DND-41 (cell line): ENCODE measurements at regions not wholly inside any gene's neighbourhood (a gene's known extent, or its start where the extent isn't known, plus 50 kb on each side); places are given as distances from the start of the nearest gene placed in this dataset.

Experiments
- ATAC-seq: fragments of 200-7000 bp; cut with Tn5 transposase; 3 replicates; pipeline ENCODE4 v1.9.1; 2021; ENCODE audit warnings: low read depth; ENCODE audit not compliant: insufficient read depth
- DNase-seq: peaks from one replicate; pipeline ENCODE4 v3.0.0-alpha.2; 2020
- H2AFZ ChIP-seq: 2 replicates; pipeline ENCODE4 v1.6.0; 2012; ENCODE audit warnings: low read depth, low read length
- H3K27ac ChIP-seq: 2 replicates; pipeline ENCODE4 v1.5.1; 2012; ENCODE audit warnings: low read length, inconsistent platforms
- H3K27me3 ChIP-seq: fragments of 200-600 bp; sonication (generic); 2 replicates; pipeline ENCODE4 v1.6.0; 2012; ENCODE audit warnings: low read length, mild to moderate bottlenecking, inconsistent platforms; ENCODE audit not compliant: insufficient read depth, poor library complexity
- H3K36me3 ChIP-seq: 2 replicates; pipeline ENCODE4 v1.5.1; 2012; ENCODE audit warnings: low read length, inconsistent platforms; ENCODE audit not compliant: insufficient read depth
- H3K4me1 ChIP-seq: 2 replicates; pipeline ENCODE4 v1.5.1; 2012; ENCODE audit warnings: mild to moderate bottlenecking, low read length; ENCODE audit not compliant: insufficient read depth
- H3K4me2 ChIP-seq: 2 replicates; pipeline ENCODE4 v1.6.0; 2012; ENCODE audit warnings: mild to moderate bottlenecking, moderate library complexity, low read length, inconsistent platforms; ENCODE audit not compliant: insufficient read depth
- H3K4me3 ChIP-seq, 2 experiments: fragments of 200-600 bp in 1 of 2; shearing (Covaris generic) in 1 of 2; 2 replicates each; pipeline ENCODE4 v1.5.1; 2012 to 2016; ENCODE audit warnings: inconsistent platforms in 2 of 2, low read length in 2 of 2, mild to moderate bottlenecking in 2 of 2, low read depth in 1 of 2, moderate library complexity in 1 of 2
- H3K79me2 ChIP-seq: 2 replicates; pipeline ENCODE4 v1.6.0; 2012; ENCODE audit warnings: low read length, inconsistent platforms; ENCODE audit not compliant: insufficient read depth
- H3K9ac ChIP-seq: 2 replicates; pipeline ENCODE4 v1.6.0; 2012; ENCODE audit warnings: low read depth, mild to moderate bottlenecking, inconsistent platforms, low read length, moderate library complexity
- H3K9me3 ChIP-seq: 2 replicates; pipeline ENCODE4 v1.5.1; 2012; ENCODE audit warnings: low read length, moderate library complexity, mild to moderate bottlenecking, inconsistent platforms; ENCODE audit not compliant: insufficient read depth, severe bottlenecking
- H4K20me1 ChIP-seq: 2 replicates; pipeline ENCODE4 v1.6.0; 2012; ENCODE audit warnings: low read length; ENCODE audit not compliant: insufficient read depth
- CTCF ChIP-seq: IDR thresholded peaks from 2 replicates; pipeline ENCODE4 v1.5.1; 2012; ENCODE audit warnings: borderline replicate concordance, low read length, moderate library complexity, mild to moderate bottlenecking; ENCODE audit not compliant: poor library complexity, severe bottlenecking; ENCODE audit errors: extremely low read depth
- EZH2 ChIP-seq: IDR thresholded peaks from 3 replicates; pipeline ENCODE4 v1.6.1; 2012; ENCODE audit warnings: borderline replicate concordance, low read depth, mild to moderate bottlenecking, moderate library complexity, low read length, inconsistent platforms; ENCODE audit not compliant: severe bottlenecking

DNA sequence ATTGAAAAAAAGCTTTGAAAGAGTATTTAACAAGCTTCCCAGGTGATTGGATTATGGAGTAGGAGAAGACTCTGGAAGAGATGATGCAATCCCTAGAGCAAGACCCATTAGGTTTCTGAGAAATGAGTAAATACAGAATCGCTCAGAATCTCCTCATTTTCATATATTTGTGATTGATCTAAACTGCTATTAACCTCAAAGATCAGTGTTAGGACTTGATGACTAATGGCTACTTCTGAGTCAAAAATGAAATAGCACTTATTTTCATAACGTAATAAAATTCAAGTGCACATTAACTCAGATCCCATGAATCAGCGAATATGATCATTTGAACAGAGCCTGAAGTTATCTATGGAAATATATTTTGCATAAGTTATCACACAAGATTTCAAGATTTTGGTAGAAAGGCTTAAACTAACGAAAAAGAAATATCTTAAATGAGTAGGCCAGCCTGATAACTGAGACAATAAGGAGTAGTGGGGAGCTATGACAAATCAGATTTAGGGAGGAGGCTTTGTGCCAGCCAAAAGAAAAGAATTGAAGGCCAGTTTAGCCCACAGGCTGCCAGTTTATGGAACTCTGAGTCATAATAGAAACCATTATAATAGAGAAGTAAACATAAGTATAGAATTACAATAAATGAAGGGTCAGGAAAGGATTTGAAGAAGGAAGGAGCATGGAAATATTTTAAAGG lies 106.7 kb upstream of the OSMR start:
- no peak overlapping the region for H2AFZ ChIP-seq
- no peaks in the 10 kb centered on the region for H3K36me3 ChIP-seq
- no peak overlapping the region for H3K27ac ChIP-seq
- DNase-seq (no peak), ATAC-seq (no peak)
- peaks cover 10% of the 10 kb centered on the region for H3K9me3 ChIP-seq
- H4K20me1 ChIP-seq: no peaks in the 10 kb centered on the region
- no peak for TF ChIP-seq CTCF
- TF ChIP-seq EZH2: no peak
- no peak overlapping the region for H3K9ac ChIP-seq
- no peak overlapping the region for H3K4me3 ChIP-seq
- no peaks in the 10 kb centered on the region for H3K79me2 ChIP-seq
- no peak overlapping the region for H3K4me2 ChIP-seq
- no peaks in the 10 kb centered on the region for H3K4me1 ChIP-seq
- H3K27me3 ChIP-seq: peaks cover 7% of the 10 kb centered on the region

DNA sequence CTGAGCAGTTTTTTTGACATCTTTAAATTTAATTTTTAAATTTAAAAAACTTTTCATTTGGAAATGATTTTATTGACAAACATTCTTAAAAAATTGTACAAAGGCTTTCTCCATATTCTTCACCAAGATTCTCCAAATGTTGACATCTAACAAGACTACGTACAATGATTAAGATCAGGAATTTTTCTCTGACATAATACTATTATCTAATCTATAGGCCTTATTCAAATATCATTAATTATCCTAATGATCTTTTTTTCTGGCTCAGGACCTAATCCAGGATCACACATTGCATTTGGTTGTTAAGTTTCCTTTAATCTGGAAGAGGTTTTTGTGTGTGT lies 106.1 kb upstream of the OSMR start:
- DNase-seq (no peak), ATAC-seq (no peak)
- Histone ChIP-seq H3K4me1 (no peaks in the 10 kb centered on the region), H3K79me2 (no peaks in the 10 kb centered on the region), H3K9me3 (peaks cover 10% of the 10 kb centered on the region), H3K4me2 (no peak overlapping the region), H2AFZ (no peak overlapping the region), H3K36me3 (no peaks in the 10 kb centered on the region), H3K9ac (no peak overlapping the region), H3K27ac (no peak overlapping the region), H3K4me3 (no peak overlapping the region), H3K27me3 (peaks cover 7% of the 10 kb centered on the region), H4K20me1 (no peaks in the 10 kb centered on the region)
- TF ChIP-seq CTCF: no peak
- TF ChIP-seq EZH2: no peak

- TF ChIP-seq CTCF: no peak
- no peak for TF ChIP-seq EZH2
- DNase-seq (no peak), ATAC-seq (no peak)
- peaks cover 5% of the 10 kb centered on the region for H3K27me3 ChIP-seq
- H3K4me2 ChIP-seq: no peak overlapping the region
- H4K20me1 ChIP-seq: no peaks in the 10 kb centered on the region
- no peak overlapping the region for H3K9ac ChIP-seq
- no peaks in the 10 kb centered on the region for H3K36me3 ChIP-seq
- no peak overlapping the region for H3K4me3 ChIP-seq
- no peak overlapping the region for H2AFZ ChIP-seq
- H3K4me1 ChIP-seq: no peaks in the 10 kb centered on the region
- no peaks in the 10 kb centered on the region for H3K79me2 ChIP-seq
- H3K9me3 ChIP-seq: peaks cover 10% of the 10 kb centered on the region
- no peak overlapping the region for H3K27ac ChIP-seq
These were observed 103.0 kb upstream of the OSMR start for GRCh38 chr5:38742821-38743220.

GRCh38 chr5:38743562-38743961 lies 102.2 kb upstream of the OSMR start:
- DNase-seq (no peak), ATAC-seq (no peak)
- no peak overlapping the region for H3K9ac ChIP-seq
- no peak overlapping the region for H3K27ac ChIP-seq
- no peaks in the 10 kb centered on the region for H4K20me1 ChIP-seq
- H3K27me3 ChIP-seq: peaks cover 8% of the 10 kb centered on the region
- peaks cover 10% of the 10 kb centered on the region for H3K9me3 ChIP-seq
- H3K4me2 ChIP-seq: no peak overlapping the region
- H2AFZ ChIP-seq: no peak overlapping the region
- H3K4me1 ChIP-seq: no peaks in the 10 kb centered on the region
- H3K4me3 ChIP-seq: no peak overlapping the region
- H3K36me3 ChIP-seq: no peaks in the 10 kb centered on the region
- no peaks in the 10 kb centered on the region for H3K79me2 ChIP-seq
- TF ChIP-seq EZH2: no peak
- no peak for TF ChIP-seq CTCF
